Chondrocyte (in vitro differentiated cells): ENCODE measurements at regions not wholly inside any gene's neighbourhood (a gene's known extent, or its start where the extent isn't known, plus 50 kb on each side); places are given as distances from the start of the nearest gene placed in this dataset.
"Not testable (repeated sequence)": the region's sequence is repeated elsewhere in the genome, so short reads cannot be mapped to it uniquely, and the experiment has no call there.

ENCODE experiments used
- DNase-seq: peaks from one replicate; pipeline ENCODE4 v3.0.0; 2021; ENCODE audit warnings: mixed read lengths, low spot score
- H3K27ac Mint-ChIP-seq: one replicate; pipeline ENCODE4 v1.8.0; 2021; ENCODE audit warnings: mild to moderate bottlenecking, moderate library complexity, mixed read lengths; ENCODE audit not compliant: unreplicated experiment
- H3K27me3 Mint-ChIP-seq: 2 replicates; pipeline ENCODE4 v1.8.0; 2021; ENCODE audit warnings: low read depth, mixed read lengths
- H3K36me3 Mint-ChIP-seq: 2 replicates; pipeline ENCODE4 v1.8.0; 2021; ENCODE audit warnings: low read depth, mixed read lengths
- H3K4me1 Mint-ChIP-seq: 2 replicates; pipeline ENCODE4 v1.8.0; 2021; ENCODE audit warnings: low read depth, mild to moderate bottlenecking, mixed read lengths
- H3K4me3 Mint-ChIP-seq: one replicate; pipeline ENCODE4 v1.8.0; 2021; ENCODE audit warnings: mild to moderate bottlenecking, moderate library complexity, mixed read lengths; ENCODE audit not compliant: unreplicated experiment
- H3K9me3 Mint-ChIP-seq: 2 replicates; pipeline ENCODE4 v1.8.0; 2021; ENCODE audit warnings: low read depth, mixed read lengths
- TF ChIP-seq, protein P1 (sequence below): fragments of 200-600 bp; sonication (generic); IDR thresholded peaks from 2 replicates; pipeline ENCODE4 v1.5.0; 2021; ENCODE audit warnings: antibody characterized with exemption, mild to moderate bottlenecking, moderate library complexity

DNA sequence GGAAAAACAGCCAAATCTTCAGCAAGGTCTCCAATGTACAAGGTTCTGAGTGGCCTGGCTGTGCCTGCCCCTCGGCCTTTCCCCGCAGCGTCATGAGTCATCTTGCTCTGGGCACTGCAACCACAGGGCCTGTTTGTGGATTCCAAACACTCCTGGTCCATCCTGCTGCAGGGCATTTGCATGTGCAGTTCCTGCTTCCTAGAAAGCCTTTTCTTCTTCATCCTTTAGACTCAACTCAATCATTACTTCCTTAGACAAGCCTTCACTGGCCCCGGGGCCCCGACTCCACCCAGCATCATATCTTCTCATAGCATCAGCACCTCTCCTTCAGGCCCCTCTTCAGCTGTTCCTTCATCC is 101.8 kb upstream of the EGLN3 start:
- no peak for DNase-seq
- no peaks in the 10 kb centered on the region for H3K36me3 Mint-ChIP-seq
- H3K4me1 Mint-ChIP-seq, result peaks cover 20% of the 10 kb centered on the region
- no peak overlapping the region for H3K27ac Mint-ChIP-seq
- no peaks in the 10 kb centered on the region for H3K27me3 Mint-ChIP-seq
- TF ChIP-seq, protein P1, sequence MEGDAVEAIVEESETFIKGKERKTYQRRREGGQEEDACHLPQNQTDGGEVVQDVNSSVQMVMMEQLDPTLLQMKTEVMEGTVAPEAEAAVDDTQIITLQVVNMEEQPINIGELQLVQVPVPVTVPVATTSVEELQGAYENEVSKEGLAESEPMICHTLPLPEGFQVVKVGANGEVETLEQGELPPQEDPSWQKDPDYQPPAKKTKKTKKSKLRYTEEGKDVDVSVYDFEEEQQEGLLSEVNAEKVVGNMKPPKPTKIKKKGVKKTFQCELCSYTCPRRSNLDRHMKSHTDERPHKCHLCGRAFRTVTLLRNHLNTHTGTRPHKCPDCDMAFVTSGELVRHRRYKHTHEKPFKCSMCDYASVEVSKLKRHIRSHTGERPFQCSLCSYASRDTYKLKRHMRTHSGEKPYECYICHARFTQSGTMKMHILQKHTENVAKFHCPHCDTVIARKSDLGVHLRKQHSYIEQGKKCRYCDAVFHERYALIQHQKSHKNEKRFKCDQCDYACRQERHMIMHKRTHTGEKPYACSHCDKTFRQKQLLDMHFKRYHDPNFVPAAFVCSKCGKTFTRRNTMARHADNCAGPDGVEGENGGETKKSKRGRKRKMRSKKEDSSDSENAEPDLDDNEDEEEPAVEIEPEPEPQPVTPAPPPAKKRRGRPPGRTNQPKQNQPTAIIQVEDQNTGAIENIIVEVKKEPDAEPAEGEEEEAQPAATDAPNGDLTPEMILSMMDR, result no peak
- H3K4me3 Mint-ChIP-seq, result no peak overlapping the region
- H3K9me3 Mint-ChIP-seq, result peaks cover 4% of the 10 kb centered on the region

- TF ChIP-seq, protein P1, result no peak
- peaks cover 4% of the 10 kb centered on the region for H3K9me3 Mint-ChIP-seq
- H3K27ac Mint-ChIP-seq, result no peak overlapping the region
- DNase-seq, result no peak
- peaks cover 20% of the 10 kb centered on the region for H3K4me1 Mint-ChIP-seq
- no peaks in the 10 kb centered on the region for H3K36me3 Mint-ChIP-seq
- H3K27me3 Mint-ChIP-seq, result no peaks in the 10 kb centered on the region
- H3K4me3 Mint-ChIP-seq, result no peak overlapping the region
Measured at GRCh38 chr14:34051966-34052657, 101.2 kb upstream of the EGLN3 start.

DNA sequence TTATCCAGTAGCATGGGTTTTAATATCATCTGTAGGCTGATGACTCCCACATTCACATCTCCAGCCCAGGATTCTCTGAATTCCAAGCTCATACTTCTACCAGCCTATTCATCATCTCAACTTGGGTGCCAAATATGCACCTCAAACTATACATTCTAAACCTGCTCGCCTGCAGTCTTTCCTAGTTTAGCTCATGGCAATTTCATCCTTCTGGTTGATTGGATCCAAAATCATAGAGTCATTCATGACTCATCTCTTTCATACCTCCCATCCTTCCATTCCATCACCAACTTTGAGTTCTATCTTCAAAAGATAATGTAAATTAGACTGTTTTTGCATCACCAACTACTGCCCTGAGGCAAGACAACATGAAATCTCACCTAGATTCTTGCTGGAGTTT is 99.7 kb upstream of the EGLN3 start:
- DNase-seq, result no peak
- Mint-ChIP-seq H3K36me3 (no peaks in the 10 kb centered on the region), H3K4me1 (peaks cover 20% of the 10 kb centered on the region), H3K4me3 (no peak overlapping the region), H3K27me3 (no peaks in the 10 kb centered on the region), H3K9me3 (peaks cover 4% of the 10 kb centered on the region), H3K27ac (no peak overlapping the region)
- TF ChIP-seq, protein P1, result no peak

- Mint-ChIP-seq H3K4me3 (no peak overlapping the region), H3K9me3 (peaks cover 4% of the 10 kb centered on the region), H3K36me3 (no peaks in the 10 kb centered on the region), H3K4me1 (peaks cover 20% of the 10 kb centered on the region), H3K27me3 (no peaks in the 10 kb centered on the region), H3K27ac (no peak overlapping the region)
- TF ChIP-seq, protein P1, result no peak
- no peak for DNase-seq
Measured at GRCh38 chr14:34049790-34050189, 98.9 kb upstream of the EGLN3 start.

GRCh38 chr14:34049187-34049586 is 98.3 kb upstream of the EGLN3 start:
- not testable (repeated sequence) for H3K27ac Mint-ChIP-seq, H3K4me3 Mint-ChIP-seq, H3K9me3 Mint-ChIP-seq, H3K27me3 Mint-ChIP-seq, DNase-seq, H3K36me3 Mint-ChIP-seq
- peaks cover 20% of the 10 kb centered on the region for H3K4me1 Mint-ChIP-seq
